GM20000 (cell line): ENCODE measurements at regions not wholly inside any gene's neighbourhood (a gene's known extent, or its start where the extent isn't known, plus 50 kb on each side); places are given as distances from the start of the nearest gene placed in this dataset.

Experiments used
- DNase-seq: peaks from one replicate; pipeline ENCODE4 v3.0.0; 2012; ENCODE audit warnings: low spot score
- TF ChIP-seq, protein P1 (sequence below): IDR thresholded peaks from 2 replicates; pipeline ENCODE4 v1.5.1; 2012; ENCODE audit warnings: mild to moderate bottlenecking, control low read depth; ENCODE audit errors: extremely low read depth, missing control alignments

DNA sequence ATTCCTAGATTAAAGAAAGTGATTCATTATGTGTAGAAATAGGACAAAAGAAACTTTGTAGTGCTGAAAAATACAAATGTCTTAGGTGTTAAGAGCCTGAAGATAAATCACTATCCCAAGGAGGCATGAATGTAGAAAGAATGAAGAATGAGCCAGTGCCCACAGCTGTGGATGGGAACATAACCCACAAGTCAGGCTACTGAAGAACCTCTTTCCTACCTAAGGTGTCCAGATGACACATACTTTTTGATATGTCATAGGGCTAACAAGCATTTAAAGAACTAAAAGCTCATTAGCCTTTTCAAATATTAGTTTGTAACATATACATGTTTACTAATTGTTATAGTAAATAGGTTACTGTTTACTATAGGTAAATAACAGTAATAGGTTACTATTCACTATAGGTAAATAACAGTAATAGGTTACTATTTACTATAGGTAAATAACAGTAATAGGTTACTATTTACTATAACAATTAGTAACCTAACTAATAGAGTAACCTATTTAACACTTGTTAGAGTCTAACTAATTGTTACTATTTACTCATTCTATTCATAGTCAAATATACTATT, 275.0 kb upstream of the KYNU start:
- DNase-seq: no peak
- TF ChIP-seq, protein P1, sequence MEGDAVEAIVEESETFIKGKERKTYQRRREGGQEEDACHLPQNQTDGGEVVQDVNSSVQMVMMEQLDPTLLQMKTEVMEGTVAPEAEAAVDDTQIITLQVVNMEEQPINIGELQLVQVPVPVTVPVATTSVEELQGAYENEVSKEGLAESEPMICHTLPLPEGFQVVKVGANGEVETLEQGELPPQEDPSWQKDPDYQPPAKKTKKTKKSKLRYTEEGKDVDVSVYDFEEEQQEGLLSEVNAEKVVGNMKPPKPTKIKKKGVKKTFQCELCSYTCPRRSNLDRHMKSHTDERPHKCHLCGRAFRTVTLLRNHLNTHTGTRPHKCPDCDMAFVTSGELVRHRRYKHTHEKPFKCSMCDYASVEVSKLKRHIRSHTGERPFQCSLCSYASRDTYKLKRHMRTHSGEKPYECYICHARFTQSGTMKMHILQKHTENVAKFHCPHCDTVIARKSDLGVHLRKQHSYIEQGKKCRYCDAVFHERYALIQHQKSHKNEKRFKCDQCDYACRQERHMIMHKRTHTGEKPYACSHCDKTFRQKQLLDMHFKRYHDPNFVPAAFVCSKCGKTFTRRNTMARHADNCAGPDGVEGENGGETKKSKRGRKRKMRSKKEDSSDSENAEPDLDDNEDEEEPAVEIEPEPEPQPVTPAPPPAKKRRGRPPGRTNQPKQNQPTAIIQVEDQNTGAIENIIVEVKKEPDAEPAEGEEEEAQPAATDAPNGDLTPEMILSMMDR: no peak

DNA sequence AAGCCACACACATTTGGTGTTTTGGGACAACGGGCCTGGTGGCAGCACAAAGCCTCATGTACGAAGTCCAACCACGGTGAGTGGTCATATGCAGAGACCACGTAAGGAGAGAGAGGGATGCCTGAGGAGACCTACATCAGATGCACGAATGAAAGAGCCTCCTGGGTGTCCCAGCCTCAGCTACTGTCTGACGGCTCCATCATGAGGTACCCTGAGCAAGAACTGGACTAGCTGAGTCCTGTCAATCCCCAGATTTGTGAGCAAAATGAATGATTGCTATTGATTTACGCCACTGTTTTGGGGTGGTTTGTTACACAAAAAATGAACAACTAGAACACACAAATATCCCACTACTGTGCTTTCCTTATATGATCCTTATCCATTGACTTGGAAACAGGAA, 275.7 kb upstream of the KYNU start:
- TF ChIP-seq, protein P1: no peak
- DNase-seq: no peak

DNA sequence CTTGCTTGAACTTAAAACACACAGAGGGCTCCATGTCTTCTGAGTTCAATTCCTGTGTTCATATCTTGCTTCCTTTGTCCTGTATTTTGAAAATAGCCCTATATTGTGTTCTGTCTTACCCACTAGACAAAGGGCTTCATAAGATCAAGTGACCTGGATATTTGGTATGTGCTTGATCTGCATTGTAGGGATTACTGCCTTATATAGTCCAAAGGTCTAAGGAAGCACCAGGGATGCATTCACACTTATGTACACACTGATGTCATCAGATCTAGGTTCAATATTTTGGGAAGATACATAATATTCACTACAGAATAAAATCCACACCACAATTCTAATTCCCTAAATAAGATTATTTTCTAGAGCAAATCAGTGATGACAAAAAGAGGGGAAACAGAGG, 278.0 kb upstream of the KYNU start:
- TF ChIP-seq, protein P1: no peak
- DNase-seq: no peak

DNA sequence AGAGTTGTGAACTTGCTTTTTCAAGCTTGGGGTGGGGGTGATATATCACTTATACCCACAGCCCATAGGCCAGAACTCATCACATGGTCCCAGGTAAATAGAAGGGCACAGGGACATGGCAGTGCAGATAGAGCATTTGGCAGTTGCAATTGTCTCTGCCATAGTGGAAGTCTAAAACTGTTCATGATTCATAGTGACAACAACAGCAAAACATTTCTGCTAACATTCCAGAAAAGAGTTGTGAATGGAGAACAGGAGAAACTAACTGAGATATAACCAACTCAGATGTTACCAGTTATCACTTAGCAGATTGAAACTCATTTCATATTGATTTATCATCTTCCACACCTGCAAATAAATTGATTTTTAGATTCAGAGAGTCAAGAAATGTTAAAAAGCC, 278.6 kb upstream of the KYNU start:
- TF ChIP-seq, protein P1: no peak

DNA sequence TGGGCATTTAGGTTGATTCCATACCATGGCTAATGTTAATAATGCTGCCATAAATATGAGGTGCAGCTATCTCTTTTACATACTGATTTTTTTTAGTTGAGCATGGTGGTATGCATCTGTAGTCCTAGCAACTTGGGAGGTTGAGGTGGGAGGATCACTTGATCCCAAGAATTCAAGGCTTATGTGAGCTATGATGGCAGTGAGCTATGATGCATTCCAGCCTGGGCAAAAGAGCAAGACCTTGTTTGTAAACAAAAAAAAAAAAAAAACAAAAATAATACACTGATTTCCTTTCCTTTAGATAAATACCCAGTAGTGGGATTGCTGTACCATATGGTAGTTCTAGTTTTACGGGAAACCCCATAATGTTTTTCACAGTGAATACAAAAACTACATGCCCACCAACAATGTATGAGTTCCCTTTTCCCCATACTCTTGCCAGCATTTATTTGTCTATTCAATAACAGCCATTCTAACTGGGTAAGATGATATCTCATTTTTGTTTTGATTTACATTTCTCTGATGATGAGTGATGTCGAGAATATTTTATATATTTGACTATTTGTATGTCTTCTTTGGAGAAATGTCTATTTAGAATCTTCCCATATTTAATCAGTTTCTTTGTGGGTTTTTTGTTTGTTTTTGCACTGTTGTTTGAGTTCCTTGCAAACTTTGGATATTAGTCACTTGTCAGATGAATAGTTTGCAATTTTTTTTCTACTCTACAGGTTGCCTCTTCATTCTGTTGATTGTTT, 281.0 kb upstream of the KYNU start:
- TF ChIP-seq, protein P1: no peak
- no peak for DNase-seq

More for the DNA sequence above, 278.6 kb upstream of the KYNU start:
- no peak for DNase-seq

DNA sequence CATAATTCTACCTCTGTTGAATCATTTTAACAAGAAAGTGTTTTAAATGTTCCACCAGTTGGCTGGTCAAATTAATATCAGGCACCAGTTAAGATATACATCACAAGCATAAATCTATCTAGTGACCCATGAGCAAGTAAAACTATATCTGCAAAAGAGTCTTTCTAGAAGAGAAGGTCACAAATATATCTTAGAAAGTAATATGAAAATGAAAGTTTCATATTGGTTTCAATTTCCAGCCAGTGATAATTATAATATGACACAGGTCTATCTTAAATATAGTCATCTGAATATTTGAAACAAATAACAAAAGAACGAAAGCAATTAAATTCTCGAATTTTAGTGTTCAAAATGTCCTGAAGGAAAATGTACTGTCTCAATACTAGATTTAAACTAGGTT, 282.5 kb upstream of the KYNU start:
- TF ChIP-seq, protein P1: no peak
- no peak for DNase-seq

DNA sequence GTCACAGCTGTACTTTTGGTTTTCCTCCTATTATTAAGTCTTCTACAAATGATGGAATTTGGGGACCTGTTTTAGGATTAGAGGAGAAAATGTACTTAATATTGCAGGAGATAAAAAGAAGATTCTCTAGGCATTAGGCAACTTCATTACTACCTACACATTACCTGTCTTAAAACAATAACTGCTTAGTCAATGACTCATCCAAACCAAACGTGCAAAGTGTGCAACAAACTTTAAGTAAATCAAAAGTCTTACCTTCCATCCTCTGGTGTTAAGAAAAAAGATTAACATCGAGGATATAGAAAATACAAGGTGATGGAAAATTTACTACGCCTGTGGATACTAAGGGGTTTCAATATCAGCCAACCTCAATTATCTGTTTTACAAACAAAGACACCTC, 285.3 kb upstream of the KYNU start:
- DNase-seq: no peak
- TF ChIP-seq, protein P1: no peak
